ENCODE measurements at regions not wholly inside any gene's neighbourhood (a gene's known extent, or its start where the extent isn't known, plus 50 kb on each side); places are given as distances from the start of the nearest gene placed in this dataset.

- CTCF ChIA-PET: no interaction called here
- H3K4me1 Mint-ChIP-seq (ENCODE audit: low read depth, unreplicated experiment): peaks cover 7% of the 10 kb centered on the region
These were observed 462.7 kb upstream of the PKN2 start for GRCh38 chr1:88221411-88221810.

DNA sequence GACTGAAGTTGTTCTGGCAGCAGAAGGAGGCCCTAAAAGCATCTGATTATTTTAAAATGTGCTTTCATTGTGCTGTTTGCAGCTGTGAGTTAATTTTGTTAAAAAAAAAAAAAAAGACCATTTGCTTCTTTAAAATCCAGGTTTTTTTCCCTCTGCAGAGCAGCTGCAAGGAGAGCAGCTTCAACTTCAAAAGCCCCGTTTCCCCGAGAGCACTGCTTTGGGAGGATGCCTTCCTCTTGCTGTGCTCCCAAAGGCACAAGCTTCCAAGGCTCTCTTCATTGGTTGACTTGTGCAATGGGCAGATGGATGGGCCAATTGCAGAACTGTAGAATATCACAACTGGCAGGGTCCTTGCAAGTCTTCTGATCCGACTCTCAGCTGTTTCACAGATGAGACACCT lies 459.2 kb upstream of the PKN2 start:
- H3K9me3 ChIP-seq: no peaks in the 10 kb centered on the region
- Mint-ChIP-seq H3K36me3 (ENCODE audit: insufficient read depth, unreplicated experiment) (peaks cover 5% of the 10 kb centered on the region), H3K9me3 (ENCODE audit: unreplicated experiment) (no peaks in the 10 kb centered on the region), H3K4me3 (ENCODE audit: unreplicated experiment) (no peak overlapping the region), H3K27ac (ENCODE audit: unreplicated experiment) (no peak overlapping the region), H3K4me1 (ENCODE audit: low read depth, unreplicated experiment) (peaks cover 7% of the 10 kb centered on the region), H3K27me3 (ENCODE audit: insufficient read depth, unreplicated experiment) (no peaks in the 10 kb centered on the region)
- TF ChIP-seq, protein P1, sequence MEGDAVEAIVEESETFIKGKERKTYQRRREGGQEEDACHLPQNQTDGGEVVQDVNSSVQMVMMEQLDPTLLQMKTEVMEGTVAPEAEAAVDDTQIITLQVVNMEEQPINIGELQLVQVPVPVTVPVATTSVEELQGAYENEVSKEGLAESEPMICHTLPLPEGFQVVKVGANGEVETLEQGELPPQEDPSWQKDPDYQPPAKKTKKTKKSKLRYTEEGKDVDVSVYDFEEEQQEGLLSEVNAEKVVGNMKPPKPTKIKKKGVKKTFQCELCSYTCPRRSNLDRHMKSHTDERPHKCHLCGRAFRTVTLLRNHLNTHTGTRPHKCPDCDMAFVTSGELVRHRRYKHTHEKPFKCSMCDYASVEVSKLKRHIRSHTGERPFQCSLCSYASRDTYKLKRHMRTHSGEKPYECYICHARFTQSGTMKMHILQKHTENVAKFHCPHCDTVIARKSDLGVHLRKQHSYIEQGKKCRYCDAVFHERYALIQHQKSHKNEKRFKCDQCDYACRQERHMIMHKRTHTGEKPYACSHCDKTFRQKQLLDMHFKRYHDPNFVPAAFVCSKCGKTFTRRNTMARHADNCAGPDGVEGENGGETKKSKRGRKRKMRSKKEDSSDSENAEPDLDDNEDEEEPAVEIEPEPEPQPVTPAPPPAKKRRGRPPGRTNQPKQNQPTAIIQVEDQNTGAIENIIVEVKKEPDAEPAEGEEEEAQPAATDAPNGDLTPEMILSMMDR (IDR thresholded peaks at IDR 0.05; ENCODE audit: insufficient read depth in 1 of 2, low read depth in 1 of 2, low read length in 1 of 2, severe bottlenecking in 1 of 2, unreplicated experiment in 1 of 2): no peak
- CTCF ChIA-PET: no interaction called here
- H3K4me1 ChIP-seq: no peaks in the 10 kb centered on the region
- DNase-seq: no peak
- no peaks in the 10 kb centered on the region for H3K27me3 ChIP-seq (replicated peaks; ENCODE audit: control insufficient read depth, insufficient read depth, low read length)
- H3K36me3 ChIP-seq (ENCODE audit: control insufficient read depth, insufficient read depth, low read length): no peaks in the 10 kb centered on the region
- H3K4me3 ChIP-seq (ENCODE audit: low read depth, low read length): no peak overlapping the region
- POLR2A ChIA-PET: no interaction called here
- intact Hi-C loops (cut with micrococcal nuclease; ENCODE audit: unreplicated experiment): no loop called here
- BruUV-seq (replicated peaks): no TSS peak

More at GRCh38 chr1:88221411-88221810, 462.7 kb upstream of the PKN2 start:
- POLR2A ChIA-PET: no interaction called here
- H3K27me3 Mint-ChIP-seq (ENCODE audit: insufficient read depth, unreplicated experiment): no peaks in the 10 kb centered on the region
- H3K4me1 ChIP-seq: no peaks in the 10 kb centered on the region
- H3K36me3 ChIP-seq (ENCODE audit: control insufficient read depth, insufficient read depth, low read length): no peaks in the 10 kb centered on the region
- H3K4me3 ChIP-seq (ENCODE audit: low read depth, low read length): no peak overlapping the region
- H3K4me3 Mint-ChIP-seq (ENCODE audit: unreplicated experiment): no peak overlapping the region
- no peak overlapping the region for H3K27ac Mint-ChIP-seq (ENCODE audit: unreplicated experiment)
- no peaks in the 10 kb centered on the region for H3K9me3 ChIP-seq
- no peaks in the 10 kb centered on the region for H3K27me3 ChIP-seq (replicated peaks; ENCODE audit: control insufficient read depth, insufficient read depth, low read length)
- DNase-seq: no peak
- peaks cover 5% of the 10 kb centered on the region for H3K36me3 Mint-ChIP-seq (ENCODE audit: insufficient read depth, unreplicated experiment)
- TF ChIP-seq, protein P1 (IDR thresholded peaks at IDR 0.05; ENCODE audit: insufficient read depth in 1 of 2, low read depth in 1 of 2, low read length in 1 of 2, severe bottlenecking in 1 of 2, unreplicated experiment in 1 of 2): no peak
- intact Hi-C loops (cut with micrococcal nuclease; ENCODE audit: unreplicated experiment): no loop called here
- no peaks in the 10 kb centered on the region for H3K9me3 Mint-ChIP-seq (ENCODE audit: unreplicated experiment)
- no TSS peak for BruUV-seq (replicated peaks)

GRCh38 chr1:88228114-88228513 lies 456.0 kb upstream of the PKN2 start:
- DNase-seq: peak in 1 of 2 experiments; percentile 3
- H3K4me3 ChIP-seq (ENCODE audit: low read depth, low read length): no peak overlapping the region
- H3K9me3 ChIP-seq: no peaks in the 10 kb centered on the region
- ChIA-PET CTCF (interaction anchor here (0.7 to 1.1 kb wide), 3 partner anchors 12 to 179 kb away, joined by 3 to 7 read pairs (median 3); no protein-coding TSS in a partner anchor), POLR2A (no interaction called here)
- no TSS peak for BruUV-seq (replicated peaks)
- intact Hi-C loops (cut with micrococcal nuclease; ENCODE audit: unreplicated experiment): no loop called here
- no peaks in the 10 kb centered on the region for H3K27me3 ChIP-seq (replicated peaks; ENCODE audit: control insufficient read depth, insufficient read depth, low read length)
- H3K36me3 Mint-ChIP-seq (ENCODE audit: insufficient read depth, unreplicated experiment): no peaks in the 10 kb centered on the region
- H3K27ac Mint-ChIP-seq (ENCODE audit: unreplicated experiment): no peak overlapping the region
- peaks cover 2% of the 10 kb centered on the region for H3K27me3 Mint-ChIP-seq (ENCODE audit: insufficient read depth, unreplicated experiment)
- H3K4me1 Mint-ChIP-seq (ENCODE audit: low read depth, unreplicated experiment): no peaks in the 10 kb centered on the region
- H3K9me3 Mint-ChIP-seq (ENCODE audit: unreplicated experiment): no peaks in the 10 kb centered on the region
- H3K36me3 ChIP-seq (ENCODE audit: control insufficient read depth, insufficient read depth, low read length): no peaks in the 10 kb centered on the region
- H3K4me1 ChIP-seq: no peaks in the 10 kb centered on the region
- TF ChIP-seq, protein P1 (IDR thresholded peaks at IDR 0.05; ENCODE audit: insufficient read depth in 1 of 2, low read depth in 1 of 2, low read length in 1 of 2, severe bottlenecking in 1 of 2, unreplicated experiment in 1 of 2): peak; percentile 6 to 10
- no peak overlapping the region for H3K4me3 Mint-ChIP-seq (ENCODE audit: unreplicated experiment)

Data from Caco-2 (cell line).